ENCODE measurements at regions not wholly inside any gene's neighbourhood (a gene's known extent, or its start where the extent isn't known, plus 50 kb on each side); places are given as distances from the start of the nearest gene placed in this dataset.
"Not testable (repeated sequence)": the region's sequence is repeated elsewhere in the genome, so short reads cannot be mapped to it uniquely, and the experiment has no call there.

DNA sequence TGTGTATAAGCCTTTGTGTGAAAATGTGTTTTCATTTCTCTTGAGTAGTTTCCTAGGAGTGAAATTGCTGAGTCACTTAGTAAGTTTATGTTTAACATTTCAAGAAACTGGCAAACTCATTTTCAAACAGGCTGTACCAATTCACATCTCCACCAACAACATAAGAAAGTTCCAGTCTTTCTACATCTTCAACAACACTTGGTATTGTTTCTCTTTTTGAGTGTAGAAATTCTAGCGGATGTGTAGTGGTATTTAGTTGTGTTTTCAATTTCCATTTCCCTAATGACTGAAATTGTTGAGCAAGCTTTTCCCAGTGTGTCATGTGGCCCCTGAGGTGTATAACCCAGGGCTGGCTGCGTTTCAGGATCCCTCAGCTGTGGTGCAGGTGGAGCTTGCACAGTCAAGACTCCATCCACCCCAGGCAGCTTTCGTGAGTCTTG, 258.5 kb downstream of the PDCD6IP start:
- DNase-seq (ENCODE audit: low read depth, low spot score): no peak

DNA sequence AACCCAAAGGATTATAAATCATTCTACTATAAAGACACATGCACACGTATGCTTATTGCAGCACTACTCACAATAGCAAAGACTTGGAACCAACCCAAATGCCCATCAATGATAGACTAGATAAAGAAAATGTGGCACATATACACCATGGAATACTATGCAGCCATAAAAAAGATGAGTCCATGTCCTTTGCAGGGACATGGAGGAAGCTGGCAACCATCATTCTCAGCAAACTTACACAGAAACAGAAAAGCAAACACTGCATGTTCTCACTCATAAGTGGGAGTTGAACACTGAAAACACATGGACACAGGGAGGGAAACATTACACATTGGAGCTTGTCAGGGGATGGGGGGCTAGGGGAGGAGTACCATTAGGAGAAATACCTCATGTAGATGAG, 262.6 kb downstream of the PDCD6IP start:
- not testable (repeated sequence) for DNase-seq (ENCODE audit: low read depth, low spot score)

DNA sequence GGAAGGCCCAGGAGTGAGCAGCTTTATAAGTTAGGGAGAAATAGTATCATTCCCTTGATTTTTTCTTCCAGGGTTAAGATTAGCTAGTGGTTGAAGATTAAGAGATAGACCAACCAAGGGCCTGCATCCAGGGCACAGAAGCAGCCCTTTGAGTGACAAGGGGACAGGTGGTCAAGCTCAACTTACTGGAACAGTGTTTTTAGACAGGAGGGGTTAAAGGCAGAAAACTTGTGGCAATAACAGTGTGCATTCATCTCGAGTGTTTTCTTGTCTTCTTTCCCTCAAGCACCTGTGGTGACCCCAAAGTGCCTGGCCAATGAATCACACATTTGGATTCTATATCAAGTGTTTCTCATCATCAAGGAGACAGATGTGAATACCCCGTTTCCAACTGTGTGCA, 267.5 kb downstream of the PDCD6IP start:
- DNase-seq (ENCODE audit: low read depth, low spot score): no peak

DNA sequence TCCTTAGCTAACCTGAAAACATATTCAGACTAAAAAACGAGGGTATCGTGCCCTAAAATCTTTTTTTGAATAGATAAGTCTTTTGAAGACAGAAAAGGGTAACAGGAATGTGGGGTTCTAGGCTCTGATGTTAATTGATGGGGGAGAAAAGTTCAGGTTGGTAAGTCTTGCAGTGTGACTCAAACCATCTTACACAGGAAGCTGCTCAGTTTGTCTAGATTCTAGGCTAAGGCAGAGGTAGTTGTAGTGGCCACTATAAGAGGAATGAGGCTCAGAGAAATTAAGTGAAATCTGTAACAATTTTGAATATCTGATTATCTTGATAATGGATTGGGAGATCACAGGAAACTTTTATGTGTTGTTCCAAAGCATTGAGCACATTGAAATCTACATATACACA, 267.9 kb downstream of the PDCD6IP start:
- DNase-seq (ENCODE audit: low read depth, low spot score): no peak

GRCh38 chr3:34066999-34067398, 268.6 kb downstream of the PDCD6IP start:
- DNase-seq (ENCODE audit: low read depth, low spot score): no peak

GRCh38 chr3:34067536-34068051, 269.2 kb downstream of the PDCD6IP start:
- no peak for DNase-seq (ENCODE audit: low read depth, low spot score)

- DNase-seq (ENCODE audit: low read depth, low spot score): no peak
These were observed 270.1 kb downstream of the PDCD6IP start for GRCh38 chr3:34068505-34068904.

DNA sequence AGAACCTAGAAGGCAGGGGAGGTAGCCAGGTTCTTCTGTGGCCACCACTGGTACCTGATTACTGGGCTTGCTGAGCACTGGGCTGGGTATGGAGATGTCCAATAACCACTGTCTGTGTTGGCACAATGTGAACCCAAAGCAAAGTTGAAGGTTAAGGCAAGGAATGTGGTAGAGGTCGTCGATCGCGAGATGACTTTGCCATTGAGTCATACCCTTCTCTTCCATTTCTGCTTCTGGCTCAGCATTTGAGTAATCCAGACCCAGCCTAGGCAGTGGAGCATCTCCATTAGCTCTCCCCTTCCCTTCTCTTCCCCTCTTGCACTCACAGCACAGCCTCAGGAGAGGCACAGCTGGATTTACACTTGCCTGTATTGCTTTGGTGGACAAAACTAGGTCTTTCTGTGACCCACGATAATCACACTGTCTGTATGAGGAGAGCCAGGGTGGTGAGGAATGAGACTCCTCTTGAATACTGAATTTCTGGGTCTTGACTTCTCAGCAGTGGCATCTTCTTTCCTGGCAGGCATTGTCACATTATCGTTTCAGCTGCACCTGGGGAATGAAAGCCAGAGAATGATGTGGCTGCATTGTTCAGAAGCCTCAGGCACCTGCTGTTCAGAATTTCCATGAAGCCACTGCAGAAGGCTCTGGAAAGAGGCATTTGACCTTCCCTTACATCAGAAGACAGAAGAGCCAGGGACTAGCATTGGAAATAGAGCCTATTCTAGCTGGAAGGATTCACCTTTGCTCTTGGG, 272.6 kb downstream of the PDCD6IP start:
- DNase-seq (ENCODE audit: low read depth, low spot score): no peak

GRCh38 chr3:34072297-34072696, 273.9 kb downstream of the PDCD6IP start:
- no peak for DNase-seq (ENCODE audit: low read depth, low spot score)

DNA sequence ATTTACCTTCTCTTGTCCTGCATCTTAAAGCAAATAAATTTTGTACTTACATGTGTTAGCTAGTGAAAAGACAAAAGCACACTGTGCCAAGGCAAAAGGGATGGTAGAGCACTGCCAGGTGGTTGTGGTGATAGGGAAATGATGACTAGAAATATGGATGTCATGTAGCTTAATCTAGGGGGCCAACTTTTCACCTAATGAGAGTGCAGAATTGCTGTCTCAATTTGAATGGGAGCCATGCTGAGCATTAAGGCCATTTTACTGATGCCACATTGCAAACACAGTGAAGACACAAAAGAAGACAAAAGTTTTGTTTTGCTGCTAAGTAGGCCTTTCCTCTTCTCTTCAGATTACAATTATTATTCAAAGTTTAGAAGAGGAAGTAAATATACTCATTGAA, 274.7 kb downstream of the PDCD6IP start:
- no peak for DNase-seq (ENCODE audit: low read depth, low spot score)

DNA sequence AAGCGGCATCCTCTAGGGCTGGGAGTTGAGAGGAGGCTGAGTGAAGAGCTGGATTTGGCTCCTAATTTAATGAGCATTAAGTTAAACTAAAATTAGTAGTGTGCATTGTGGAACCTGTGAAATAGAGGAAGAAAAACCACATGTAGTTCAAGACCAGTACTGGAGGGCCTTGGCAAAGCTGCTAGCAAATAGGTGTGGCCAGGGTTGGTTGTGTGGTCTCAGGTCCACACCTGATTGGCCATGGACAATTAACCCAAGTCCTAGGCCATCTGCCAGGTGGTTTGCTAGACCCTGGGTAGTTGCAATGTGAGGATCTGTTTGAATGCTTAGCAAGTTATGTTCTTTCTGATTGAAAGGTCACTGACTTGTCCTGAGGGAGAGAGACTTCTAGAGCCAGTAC, 275.5 kb downstream of the PDCD6IP start:
- no peak for DNase-seq (ENCODE audit: low read depth, low spot score)

DNA sequence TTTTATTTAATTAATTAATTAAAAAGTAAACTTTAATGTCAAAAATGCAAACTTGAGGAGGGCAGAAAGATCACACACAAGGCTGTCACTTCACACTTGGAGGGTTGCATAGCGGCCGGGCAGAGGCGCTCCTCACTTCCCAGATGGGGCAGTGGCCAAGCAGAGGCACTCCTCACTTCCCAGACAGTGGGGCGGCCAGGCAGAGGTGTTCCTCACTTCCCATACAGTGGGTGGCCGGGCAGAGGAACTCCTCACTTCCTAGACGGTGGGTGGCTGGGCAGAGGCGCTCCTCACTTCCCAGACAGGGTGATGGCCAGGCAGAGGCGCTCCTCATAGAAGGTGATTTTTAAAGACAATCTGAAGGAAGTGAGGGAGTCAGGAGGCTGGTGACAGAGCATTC, 277.5 kb downstream of the PDCD6IP start:
- DNase-seq (ENCODE audit: low read depth, low spot score): no peak

DNA sequence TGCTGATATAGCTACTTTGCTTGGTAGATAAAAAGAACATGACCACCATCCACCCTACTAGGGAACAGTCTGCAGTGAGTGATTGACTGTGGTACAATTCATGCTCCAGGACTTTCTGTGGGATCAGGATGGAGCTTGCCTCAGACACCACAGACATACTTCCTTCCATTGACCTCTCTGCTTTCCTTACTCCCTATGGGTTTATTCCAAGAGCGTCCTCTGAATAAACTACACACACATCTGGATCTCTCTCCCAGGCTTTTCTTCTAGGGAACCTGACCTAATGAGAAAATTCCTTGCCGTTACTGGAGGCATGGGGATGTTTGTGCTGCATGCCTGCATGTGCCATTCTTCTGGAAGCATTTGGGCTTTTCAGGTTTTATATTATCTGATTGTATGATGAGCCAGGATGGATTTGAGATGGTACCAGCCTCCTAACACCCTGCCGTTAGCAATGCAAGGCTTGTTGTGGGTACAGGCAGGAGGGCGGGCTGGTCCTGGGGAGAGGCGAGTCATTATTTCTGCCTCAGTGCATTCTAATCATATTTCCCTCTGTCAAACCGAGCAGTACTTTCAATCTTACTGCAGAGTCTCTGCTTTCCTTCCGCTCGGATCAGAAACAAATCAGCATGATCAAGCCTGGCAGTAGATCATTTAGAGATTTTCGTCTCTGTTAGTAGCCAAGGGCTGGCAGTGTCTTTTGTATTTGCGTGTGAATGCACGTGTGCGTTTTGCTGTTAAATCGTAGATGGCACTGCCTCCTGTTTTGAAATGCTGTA, 279.2 kb downstream of the PDCD6IP start:
- no peak for DNase-seq (ENCODE audit: low read depth, low spot score)

DNA sequence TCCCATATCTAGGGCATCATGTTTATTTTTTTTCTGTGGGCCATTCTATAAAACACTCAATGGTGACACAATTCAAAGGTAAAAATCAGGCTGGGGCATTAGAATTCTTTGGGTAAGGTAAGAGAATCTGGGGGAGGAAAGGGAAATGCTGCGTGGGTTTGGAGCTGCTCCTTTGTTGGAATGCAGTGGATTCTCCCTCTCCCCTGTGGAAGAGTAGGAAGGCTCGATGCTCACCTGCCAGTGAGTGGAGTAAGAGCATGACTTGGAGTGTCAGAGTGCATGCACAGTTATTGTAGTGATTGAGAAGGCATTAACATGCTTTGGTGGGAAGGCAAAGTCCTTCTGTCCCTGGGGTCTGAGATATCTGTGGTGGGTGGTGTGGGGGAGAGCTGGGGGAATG, 280.0 kb downstream of the PDCD6IP start:
- no peak for DNase-seq (ENCODE audit: low read depth, low spot score)

DNA sequence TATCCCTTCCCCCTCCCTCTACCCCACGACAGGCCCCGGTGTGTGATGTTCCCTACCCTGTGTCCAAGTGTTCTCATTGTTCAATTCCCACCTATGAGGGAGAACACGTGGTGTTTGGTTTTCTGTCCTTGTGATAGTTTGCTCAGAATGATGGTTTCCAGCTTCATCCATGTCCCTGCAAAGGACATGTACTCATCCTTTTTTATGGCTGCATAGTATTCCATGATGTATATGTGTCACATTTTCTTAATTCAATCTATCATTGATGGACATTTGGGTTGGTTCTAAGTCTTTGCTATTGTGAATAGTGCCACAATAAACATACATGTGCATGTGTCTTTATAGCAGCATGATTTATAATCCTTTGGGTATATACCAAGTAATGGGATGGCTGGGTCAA, 281.4 kb downstream of the PDCD6IP start:
- not testable (repeated sequence) for DNase-seq (ENCODE audit: low read depth, low spot score)

DNA sequence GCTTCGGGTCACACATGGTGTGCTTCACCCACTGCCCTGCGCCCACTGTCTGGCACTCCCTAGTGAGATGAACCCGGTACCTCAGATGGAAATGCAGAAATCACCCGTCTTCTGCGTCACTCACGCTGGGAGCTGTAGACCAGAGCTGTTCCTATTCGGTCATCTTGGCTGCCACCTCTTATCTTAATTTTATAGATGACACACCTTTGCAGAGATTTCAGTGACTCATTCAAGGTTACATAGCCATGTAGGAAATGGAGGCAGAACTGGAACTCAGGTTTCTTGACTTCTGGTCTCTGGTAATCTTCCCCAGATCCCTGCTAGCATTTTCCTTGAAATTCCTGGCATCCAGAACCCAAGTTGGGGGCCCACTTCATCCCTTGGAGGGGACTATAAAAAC, 291.9 kb downstream of the PDCD6IP start:
- not testable (repeated sequence) for DNase-seq (ENCODE audit: low read depth, low spot score)

- DNase-seq (ENCODE audit: low read depth, low spot score): no peak
These were observed 292.4 kb downstream of the PDCD6IP start for GRCh38 chr3:34090876-34091275.

- not testable (repeated sequence) for DNase-seq (ENCODE audit: low read depth, low spot score)
These were observed 295.9 kb downstream of the PDCD6IP start for GRCh38 chr3:34094280-34094679.

GRCh38 chr3:34102288-34102687, 303.9 kb downstream of the PDCD6IP start:
- DNase-seq (ENCODE audit: low read depth, low spot score): no peak

DNA sequence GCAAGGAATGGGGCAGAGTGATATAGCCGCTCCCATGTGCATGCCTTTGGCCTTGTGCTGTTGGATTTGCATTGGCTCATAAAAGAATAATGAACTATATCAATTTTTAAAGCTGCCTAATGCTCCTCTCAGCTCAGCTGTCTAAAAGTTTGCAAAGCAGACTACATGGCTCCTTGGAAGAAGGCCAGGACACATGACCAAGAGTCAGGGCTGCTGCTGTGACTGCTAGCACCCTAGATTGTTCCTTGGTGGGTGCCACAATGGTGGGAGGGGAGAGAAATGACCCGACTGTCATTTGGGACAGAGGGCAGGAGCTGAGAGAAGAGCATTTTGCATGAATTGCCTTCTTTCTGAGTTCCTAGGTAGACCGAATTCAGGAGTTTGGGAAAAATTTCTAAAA, 307.9 kb downstream of the PDCD6IP start:
- DNase-seq (ENCODE audit: low read depth, low spot score): no peak

DNA sequence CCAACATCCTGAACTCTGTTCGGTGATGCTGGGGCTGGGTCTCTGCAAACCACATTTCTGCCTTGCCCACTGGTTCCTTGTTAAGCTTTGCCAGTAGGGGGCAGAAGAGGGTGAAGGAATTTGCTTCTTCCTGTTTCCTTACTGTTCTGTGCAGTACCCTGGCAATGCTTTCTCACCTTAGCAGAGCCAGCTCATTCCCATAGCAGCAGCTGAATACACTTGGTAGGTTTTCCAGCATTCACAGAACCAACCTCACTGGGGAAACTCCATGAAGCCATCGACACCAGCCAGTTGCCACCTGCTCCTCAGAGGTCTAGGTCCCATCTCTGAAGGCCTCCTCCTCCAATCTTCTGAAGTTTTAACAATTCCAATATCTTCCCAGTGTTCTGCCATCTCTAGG, 308.4 kb downstream of the PDCD6IP start:
- peak; percentile 83 for DNase-seq (ENCODE audit: low read depth, low spot score)

DNA sequence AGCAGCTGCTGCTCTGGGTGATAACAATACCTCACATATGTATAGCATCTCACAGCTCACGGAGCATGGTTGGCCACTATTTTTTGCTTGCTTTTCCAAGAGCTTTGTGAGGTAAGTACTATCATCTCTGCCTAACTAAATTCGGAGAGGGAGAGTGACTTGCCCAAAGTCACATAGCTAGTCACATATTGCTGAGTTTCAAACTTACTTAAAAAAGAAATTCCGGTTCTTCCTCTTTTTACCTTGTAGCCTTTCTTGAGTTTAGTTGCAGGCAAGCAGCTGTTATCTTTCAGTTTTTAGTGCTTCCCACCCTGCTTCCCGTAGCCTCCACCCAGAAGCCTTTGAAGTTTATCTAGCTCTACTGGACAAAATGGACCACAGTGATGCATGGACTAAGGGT, 309.2 kb downstream of the PDCD6IP start:
- no peak for DNase-seq (ENCODE audit: low read depth, low spot score)

- no peak for DNase-seq (ENCODE audit: low read depth, low spot score)
These were observed 310.6 kb downstream of the PDCD6IP start for GRCh38 chr3:34109021-34109420.
